ENCODE measurements at regions not wholly inside any gene's neighbourhood (a gene's known extent, or its start where the extent isn't known, plus 50 kb on each side); places are given as distances from the start of the nearest gene placed in this dataset.

- Histone ChIP-seq H3K9me3 (ENCODE audit: control insufficient read depth in 5 of 5, low read length in 5 of 5) (no peaks in the 10 kb centered on the region), H3K27me3 (ENCODE audit: control insufficient read depth in 5 of 5, insufficient read depth in 4 of 5, low read length in 5 of 5) (peaks cover 0 to 3% (median 0%) of the 10 kb centered on the region in 5 donors), H3K9ac (ENCODE audit: low read length in 5 of 5) (no peak overlapping the region), H3K4me1 (ENCODE audit: control insufficient read depth in 5 of 5, insufficient read depth in 5 of 5, low read length in 5 of 5) (no peaks in the 10 kb centered on the region), H3K36me3 (ENCODE audit: control insufficient read depth in 5 of 5, insufficient read depth in 5 of 5, low read length in 5 of 5) (no peaks in the 10 kb centered on the region), H3K4me3 (ENCODE audit: low read depth in 1 of 5, low read length in 5 of 5) (no peak overlapping the region), H3K27ac (ENCODE audit: low read depth, low read length) (no peak overlapping the region)
Measured at GRCh38 chr11:127816962-127817361, 770.4 kb downstream of the ETS1 start.

GRCh38 chr11:127815331-127815730 is 772.0 kb downstream of the ETS1 start:
- H3K4me3 ChIP-seq (ENCODE audit: low read depth in 1 of 5, low read length in 5 of 5) = no peak overlapping the region
- peaks cover 0 to 3% (median 0%) of the 10 kb centered on the region in 5 donors for H3K27me3 ChIP-seq (ENCODE audit: control insufficient read depth in 5 of 5, insufficient read depth in 4 of 5, low read length in 5 of 5)
- no peaks in the 10 kb centered on the region for H3K36me3 ChIP-seq (ENCODE audit: control insufficient read depth in 5 of 5, insufficient read depth in 5 of 5, low read length in 5 of 5)
- H3K9ac ChIP-seq (ENCODE audit: low read length in 5 of 5) = no peak overlapping the region
- H3K9me3 ChIP-seq (ENCODE audit: control insufficient read depth in 5 of 5, low read length in 5 of 5) = no peaks in the 10 kb centered on the region
- no peak overlapping the region for H3K27ac ChIP-seq (ENCODE audit: low read depth, low read length)
- no peaks in the 10 kb centered on the region for H3K4me1 ChIP-seq (ENCODE audit: control insufficient read depth in 5 of 5, insufficient read depth in 5 of 5, low read length in 5 of 5)

- peaks cover 0 to 2% (median 0%) of the 10 kb centered on the region in 5 donors for H3K27me3 ChIP-seq (ENCODE audit: control insufficient read depth in 5 of 5, insufficient read depth in 4 of 5, low read length in 5 of 5)
- no peaks in the 10 kb centered on the region for H3K4me1 ChIP-seq (ENCODE audit: control insufficient read depth in 5 of 5, insufficient read depth in 5 of 5, low read length in 5 of 5)
- no peak overlapping the region for H3K27ac ChIP-seq (ENCODE audit: low read depth, low read length)
- H3K4me3 ChIP-seq (ENCODE audit: low read depth in 1 of 5, low read length in 5 of 5) = no peak overlapping the region
- no peaks in the 10 kb centered on the region for H3K36me3 ChIP-seq (ENCODE audit: control insufficient read depth in 5 of 5, insufficient read depth in 5 of 5, low read length in 5 of 5)
- no peaks in the 10 kb centered on the region for H3K9me3 ChIP-seq (ENCODE audit: control insufficient read depth in 5 of 5, low read length in 5 of 5)
- no peak overlapping the region for H3K9ac ChIP-seq (ENCODE audit: low read length in 5 of 5)
Measured at GRCh38 chr11:127806501-127806900, 780.9 kb downstream of the ETS1 start.

GRCh38 chr11:127805771-127806170 is 781.6 kb downstream of the ETS1 start:
- H3K9ac ChIP-seq (ENCODE audit: low read length in 5 of 5) = no peak overlapping the region
- no peak overlapping the region for H3K27ac ChIP-seq (ENCODE audit: low read depth, low read length)
- no peaks in the 10 kb centered on the region for H3K4me1 ChIP-seq (ENCODE audit: control insufficient read depth in 5 of 5, insufficient read depth in 5 of 5, low read length in 5 of 5)
- no peaks in the 10 kb centered on the region for H3K36me3 ChIP-seq (ENCODE audit: control insufficient read depth in 5 of 5, insufficient read depth in 5 of 5, low read length in 5 of 5)
- H3K9me3 ChIP-seq (ENCODE audit: control insufficient read depth in 5 of 5, low read length in 5 of 5) = no peaks in the 10 kb centered on the region
- peaks cover 0 to 2% (median 0%) of the 10 kb centered on the region in 5 donors for H3K27me3 ChIP-seq (ENCODE audit: control insufficient read depth in 5 of 5, insufficient read depth in 4 of 5, low read length in 5 of 5)
- H3K4me3 ChIP-seq (ENCODE audit: low read depth in 1 of 5, low read length in 5 of 5) = no peak overlapping the region

- Histone ChIP-seq H3K27ac (ENCODE audit: low read depth, low read length) (no peak overlapping the region), H3K4me1 (ENCODE audit: control insufficient read depth in 5 of 5, insufficient read depth in 5 of 5, low read length in 5 of 5) (no peaks in the 10 kb centered on the region), H3K4me3 (ENCODE audit: low read depth in 1 of 5, low read length in 5 of 5) (no peak overlapping the region), H3K27me3 (ENCODE audit: control insufficient read depth in 5 of 5, insufficient read depth in 4 of 5, low read length in 5 of 5) (peaks cover 0 to 2% (median 0%) of the 10 kb centered on the region in 5 donors), H3K36me3 (ENCODE audit: control insufficient read depth in 5 of 5, insufficient read depth in 5 of 5, low read length in 5 of 5) (no peaks in the 10 kb centered on the region), H3K9me3 (ENCODE audit: control insufficient read depth in 5 of 5, low read length in 5 of 5) (no peaks in the 10 kb centered on the region), H3K9ac (ENCODE audit: low read length in 5 of 5) (no peak overlapping the region)
Measured at GRCh38 chr11:127804747-127805400, 782.5 kb downstream of the ETS1 start.

- H3K4me1 ChIP-seq (ENCODE audit: control insufficient read depth in 5 of 5, insufficient read depth in 5 of 5, low read length in 5 of 5) = no peaks in the 10 kb centered on the region
- H3K9me3 ChIP-seq (ENCODE audit: control insufficient read depth in 5 of 5, low read length in 5 of 5) = peaks cover 0 to under 1% (median 0%) of the 10 kb centered on the region in 5 donors
- H3K27me3 ChIP-seq (ENCODE audit: control insufficient read depth in 5 of 5, insufficient read depth in 4 of 5, low read length in 5 of 5) = peaks cover 0 to under 1% (median 0%) of the 10 kb centered on the region in 5 donors
- no peak overlapping the region for H3K4me3 ChIP-seq (ENCODE audit: low read depth in 1 of 5, low read length in 5 of 5)
- no peaks in the 10 kb centered on the region for H3K36me3 ChIP-seq (ENCODE audit: control insufficient read depth in 5 of 5, insufficient read depth in 5 of 5, low read length in 5 of 5)
- no peak overlapping the region for H3K9ac ChIP-seq (ENCODE audit: low read length in 5 of 5)
- H3K27ac ChIP-seq (ENCODE audit: low read depth, low read length) = no peak overlapping the region
Measured at GRCh38 chr11:127803755-127804154, 783.6 kb downstream of the ETS1 start.

GRCh38 chr11:127800989-127801688 is 786.2 kb downstream of the ETS1 start:
- peaks cover 0 to 4% (median 0%) of the 10 kb centered on the region in 5 donors for H3K9me3 ChIP-seq (ENCODE audit: control insufficient read depth in 5 of 5, low read length in 5 of 5)
- H3K9ac ChIP-seq (ENCODE audit: low read length in 5 of 5) = no peak overlapping the region
- H3K27ac ChIP-seq (ENCODE audit: low read depth, low read length) = no peak overlapping the region
- no peaks in the 10 kb centered on the region for H3K4me1 ChIP-seq (ENCODE audit: control insufficient read depth in 5 of 5, insufficient read depth in 5 of 5, low read length in 5 of 5)
- no peaks in the 10 kb centered on the region for H3K36me3 ChIP-seq (ENCODE audit: control insufficient read depth in 5 of 5, insufficient read depth in 5 of 5, low read length in 5 of 5)
- no peaks in the 10 kb centered on the region for H3K27me3 ChIP-seq (ENCODE audit: control insufficient read depth in 5 of 5, insufficient read depth in 4 of 5, low read length in 5 of 5)
- H3K4me3 ChIP-seq (ENCODE audit: low read depth in 1 of 5, low read length in 5 of 5) = no peak overlapping the region

- H3K4me3 ChIP-seq (ENCODE audit: low read depth in 1 of 5, low read length in 5 of 5) = no peak overlapping the region
Measured at GRCh38 chr11:127795326-127795725, 792.0 kb downstream of the ETS1 start.

GRCh38 chr11:127791844-127792243 is 791.3 kb upstream of the KIRREL3 start:
- Histone ChIP-seq H3K36me3 (ENCODE audit: control insufficient read depth in 5 of 5, insufficient read depth in 5 of 5, low read length in 5 of 5) (no peaks in the 10 kb centered on the region), H3K4me1 (ENCODE audit: control insufficient read depth in 5 of 5, insufficient read depth in 5 of 5, low read length in 5 of 5) (no peaks in the 10 kb centered on the region), H3K27ac (ENCODE audit: low read depth, low read length) (no peak overlapping the region), H3K4me3 (ENCODE audit: low read depth in 1 of 5, low read length in 5 of 5) (no peak overlapping the region), H3K9ac (ENCODE audit: low read length in 5 of 5) (no peak overlapping the region), H3K27me3 (ENCODE audit: control insufficient read depth in 5 of 5, insufficient read depth in 4 of 5, low read length in 5 of 5) (no peaks in the 10 kb centered on the region), H3K9me3 (ENCODE audit: control insufficient read depth in 5 of 5, low read length in 5 of 5) (no peaks in the 10 kb centered on the region)

More at GRCh38 chr11:127795326-127795725, 792.0 kb downstream of the ETS1 start:
- Histone ChIP-seq H3K27ac (ENCODE audit: low read depth, low read length) (no peak overlapping the region), H3K36me3 (ENCODE audit: control insufficient read depth in 5 of 5, insufficient read depth in 5 of 5, low read length in 5 of 5) (no peaks in the 10 kb centered on the region), H3K4me1 (ENCODE audit: control insufficient read depth in 5 of 5, insufficient read depth in 5 of 5, low read length in 5 of 5) (no peaks in the 10 kb centered on the region), H3K9me3 (ENCODE audit: control insufficient read depth in 5 of 5, low read length in 5 of 5) (peaks cover 0 to 4% (median 0%) of the 10 kb centered on the region in 5 donors), H3K27me3 (ENCODE audit: control insufficient read depth in 5 of 5, insufficient read depth in 4 of 5, low read length in 5 of 5) (no peaks in the 10 kb centered on the region), H3K9ac (ENCODE audit: low read length in 5 of 5) (no peak overlapping the region)

GRCh38 chr11:127790592-127790991 is 790.0 kb upstream of the KIRREL3 start:
- no peak overlapping the region for H3K9ac ChIP-seq (ENCODE audit: low read length in 5 of 5)
- H3K9me3 ChIP-seq (ENCODE audit: control insufficient read depth in 5 of 5, low read length in 5 of 5) = no peaks in the 10 kb centered on the region
- H3K4me1 ChIP-seq (ENCODE audit: control insufficient read depth in 5 of 5, insufficient read depth in 5 of 5, low read length in 5 of 5) = no peaks in the 10 kb centered on the region
- no peaks in the 10 kb centered on the region for H3K27me3 ChIP-seq (ENCODE audit: control insufficient read depth in 5 of 5, insufficient read depth in 4 of 5, low read length in 5 of 5)
- no peak overlapping the region for H3K4me3 ChIP-seq (ENCODE audit: low read depth in 1 of 5, low read length in 5 of 5)
- H3K27ac ChIP-seq (ENCODE audit: low read depth, low read length) = no peak overlapping the region
- no peaks in the 10 kb centered on the region for H3K36me3 ChIP-seq (ENCODE audit: control insufficient read depth in 5 of 5, insufficient read depth in 5 of 5, low read length in 5 of 5)
